Ammon's horn (tissue), 1 donor: ENCODE measurements at regions not wholly inside any gene's neighbourhood (a gene's known extent, or its start where the extent isn't known, plus 50 kb on each side); places are given as distances from the start of the nearest gene placed in this dataset.
"Not testable (repeated sequence)": the region's sequence is repeated elsewhere in the genome, so short reads cannot be mapped to it uniquely, and the experiment has no call there.

Source experiments
- DNase-seq: peaks from one replicate; pipeline ENCODE4 v3.0.0-alpha.2; 2016; ENCODE audit warnings: low spot score

- no peak for DNase-seq
Measured at GRCh38 chr6:27136978-27137814, 110.3 kb upstream of the PRSS16 start.

- DNase-seq: no peak
Measured at GRCh38 chr6:27138406-27138805, 109.1 kb upstream of the PRSS16 start.

GRCh38 chr6:27138837-27139755 lies 108.4 kb upstream of the PRSS16 start:
- peak; percentile 59 for DNase-seq

GRCh38 chr6:27139756-27140579 lies 107.5 kb upstream of the PRSS16 start:
- DNase-seq: no peak

GRCh38 chr6:27140999-27141528 lies 106.4 kb upstream of the PRSS16 start:
- no peak for DNase-seq

GRCh38 chr6:27141529-27142015 lies 105.9 kb upstream of the PRSS16 start:
- DNase-seq: no peak

- DNase-seq: not testable (repeated sequence)
Measured at GRCh38 chr6:27143020-27143388, 104.5 kb upstream of the PRSS16 start.

GRCh38 chr6:27143474-27144026 lies 104.0 kb upstream of the PRSS16 start:
- no peak for DNase-seq

GRCh38 chr6:27144740-27145079 lies 102.8 kb upstream of the PRSS16 start:
- no peak for DNase-seq

GRCh38 chr6:27145731-27146455 lies 101.6 kb upstream of the PRSS16 start:
- peak; percentile 83 for DNase-seq

- not testable (repeated sequence) for DNase-seq
Measured at GRCh38 chr6:27146456-27146705, 101.1 kb upstream of the PRSS16 start.

- DNase-seq: peak; percentile 96
Measured at GRCh38 chr6:27146706-27147505, 100.6 kb upstream of the PRSS16 start.

GRCh38 chr6:27148404-27148795 lies 99.1 kb upstream of the PRSS16 start:
- no peak for DNase-seq

GRCh38 chr6:27149150-27149549 lies 98.4 kb upstream of the PRSS16 start:
- no peak for DNase-seq

- DNase-seq: no peak
Measured at GRCh38 chr6:27154696-27155095, 92.8 kb upstream of the PRSS16 start.

GRCh38 chr6:27156874-27157458 lies 90.5 kb upstream of the PRSS16 start:
- DNase-seq: no peak

- DNase-seq: peak; percentile 78
Measured at GRCh38 chr6:27157459-27158315, 89.8 kb upstream of the PRSS16 start.

- DNase-seq: no peak
Measured at GRCh38 chr6:27158316-27158643, 89.2 kb upstream of the PRSS16 start.

GRCh38 chr6:27159725-27160124 lies 87.8 kb upstream of the PRSS16 start:
- DNase-seq: no peak
